AG09309 (cell line): ENCODE measurements at regions not wholly inside any gene's neighbourhood (a gene's known extent, or its start where the extent isn't known, plus 50 kb on each side); places are given as distances from the start of the nearest gene placed in this dataset.
A peak's percentile ranks its signal among the peaks of the same experiment; 100 is the strongest.

Experiments used
- DNase-seq: peaks from one replicate; pipeline ENCODE4 v3.0.0-alpha.2; 2010; ENCODE audit warnings: low read depth
- H3K4me3 ChIP-seq: 2 replicates; pipeline ENCODE4 v1.5.1; 2011; ENCODE audit warnings: mild to moderate bottlenecking, low read depth, low read length, moderate library complexity; ENCODE audit not compliant: control insufficient read depth
- CTCF ChIP-seq: IDR thresholded peaks from 2 replicates; pipeline ENCODE4 v1.5.1; 2011; ENCODE audit warnings: mild to moderate bottlenecking, low read depth, low read length, inconsistent platforms; ENCODE audit not compliant: insufficient read depth, control insufficient read depth; ENCODE audit errors: missing control alignments

- TF ChIP-seq CTCF = no peak
- no peak for DNase-seq
- no peak overlapping the region for H3K4me3 ChIP-seq
Measured at GRCh38 chr14:46352844-46353243, 298.7 kb downstream of the RPL10L start.

- DNase-seq = no peak
- TF ChIP-seq CTCF = peak; percentile 36
- H3K4me3 ChIP-seq = no peak overlapping the region
Measured at GRCh38 chr14:46344327-46344937, 307.1 kb downstream of the RPL10L start.

- no peak for TF ChIP-seq CTCF
- no peak for DNase-seq
- no peak overlapping the region for H3K4me3 ChIP-seq
Measured at GRCh38 chr14:46325777-46326176, 325.8 kb downstream of the RPL10L start.

- no peak for DNase-seq
- TF ChIP-seq CTCF = no peak
- H3K4me3 ChIP-seq = no peak overlapping the region
Measured at GRCh38 chr14:46325157-46325556, 326.4 kb downstream of the RPL10L start.

- no peak for DNase-seq
- no peak overlapping the region for H3K4me3 ChIP-seq
- no peak for TF ChIP-seq CTCF
Measured at GRCh38 chr14:46323404-46323762, 328.2 kb downstream of the RPL10L start.

GRCh38 chr14:46322730-46323403 lies 328.7 kb downstream of the RPL10L start:
- no peak for DNase-seq
- no peak overlapping the region for H3K4me3 ChIP-seq
- TF ChIP-seq CTCF = no peak

GRCh38 chr14:46322076-46322475 lies 329.5 kb downstream of the RPL10L start:
- no peak overlapping the region for H3K4me3 ChIP-seq
- DNase-seq = no peak

More at GRCh38 chr14:46322076-46322475, 329.5 kb downstream of the RPL10L start:
- TF ChIP-seq CTCF = no peak
